ENCODE measurements at regions not wholly inside any gene's neighbourhood (a gene's known extent, or its start where the extent isn't known, plus 50 kb on each side); places are given as distances from the start of the nearest gene placed in this dataset.

GRCh38 chr10:90560331-90560730 is 297.5 kb downstream of the HTR7 start:
- no peak overlapping the region for H3K4me3 ChIP-seq
- TF ChIP-seq MAZ (IDR thresholded peaks at IDR 0.05; ENCODE audit: borderline replicate concordance, low read depth, low read length) (no peak), SREBF2 (IDR thresholded peaks at IDR 0.05) (no peak), JUNB (IDR thresholded peaks at IDR 0.05) (no peak), RNF2 (IDR thresholded peaks at IDR 0.05; ENCODE audit: borderline replicate concordance, low read depth) (no peak), CHD4 (IDR thresholded peaks at IDR 0.05; ENCODE audit: borderline replicate concordance) (no peak)
- TF ChIP-seq, protein P1, sequence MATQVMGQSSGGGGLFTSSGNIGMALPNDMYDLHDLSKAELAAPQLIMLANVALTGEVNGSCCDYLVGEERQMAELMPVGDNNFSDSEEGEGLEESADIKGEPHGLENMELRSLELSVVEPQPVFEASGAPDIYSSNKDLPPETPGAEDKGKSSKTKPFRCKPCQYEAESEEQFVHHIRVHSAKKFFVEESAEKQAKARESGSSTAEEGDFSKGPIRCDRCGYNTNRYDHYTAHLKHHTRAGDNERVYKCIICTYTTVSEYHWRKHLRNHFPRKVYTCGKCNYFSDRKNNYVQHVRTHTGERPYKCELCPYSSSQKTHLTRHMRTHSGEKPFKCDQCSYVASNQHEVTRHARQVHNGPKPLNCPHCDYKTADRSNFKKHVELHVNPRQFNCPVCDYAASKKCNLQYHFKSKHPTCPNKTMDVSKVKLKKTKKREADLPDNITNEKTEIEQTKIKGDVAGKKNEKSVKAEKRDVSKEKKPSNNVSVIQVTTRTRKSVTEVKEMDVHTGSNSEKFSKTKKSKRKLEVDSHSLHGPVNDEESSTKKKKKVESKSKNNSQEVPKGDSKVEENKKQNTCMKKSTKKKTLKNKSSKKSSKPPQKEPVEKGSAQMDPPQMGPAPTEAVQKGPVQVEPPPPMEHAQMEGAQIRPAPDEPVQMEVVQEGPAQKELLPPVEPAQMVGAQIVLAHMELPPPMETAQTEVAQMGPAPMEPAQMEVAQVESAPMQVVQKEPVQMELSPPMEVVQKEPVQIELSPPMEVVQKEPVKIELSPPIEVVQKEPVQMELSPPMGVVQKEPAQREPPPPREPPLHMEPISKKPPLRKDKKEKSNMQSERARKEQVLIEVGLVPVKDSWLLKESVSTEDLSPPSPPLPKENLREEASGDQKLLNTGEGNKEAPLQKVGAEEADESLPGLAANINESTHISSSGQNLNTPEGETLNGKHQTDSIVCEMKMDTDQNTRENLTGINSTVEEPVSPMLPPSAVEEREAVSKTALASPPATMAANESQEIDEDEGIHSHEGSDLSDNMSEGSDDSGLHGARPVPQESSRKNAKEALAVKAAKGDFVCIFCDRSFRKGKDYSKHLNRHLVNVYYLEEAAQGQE (IDR thresholded peaks at IDR 0.05): no peak
- H3K4me2 ChIP-seq: no peak overlapping the region
- H3K9me3 ChIP-seq: no peaks in the 10 kb centered on the region
- DNase-seq (ENCODE audit: low read depth in 1 of 2, low spot score in 1 of 2): no peak
- FAIRE-seq: no peak
- CTCF ChIA-PET: interaction anchor here (1.4 kb wide), 1 partner anchor 9 kb away, joined by 3 read pairs; no protein-coding TSS in a partner anchor
- POLR2A ChIA-PET: no interaction called here
- no peaks in the 10 kb centered on the region for H3K4me1 ChIP-seq
- WGBS (ENCODE audit: missing lambda C conversion rate): 0% methylated on average over 2 of the region's 2 CpGs
- no peak overlapping the region for H3K27ac ChIP-seq
- no peak for ATAC-seq

DNA sequence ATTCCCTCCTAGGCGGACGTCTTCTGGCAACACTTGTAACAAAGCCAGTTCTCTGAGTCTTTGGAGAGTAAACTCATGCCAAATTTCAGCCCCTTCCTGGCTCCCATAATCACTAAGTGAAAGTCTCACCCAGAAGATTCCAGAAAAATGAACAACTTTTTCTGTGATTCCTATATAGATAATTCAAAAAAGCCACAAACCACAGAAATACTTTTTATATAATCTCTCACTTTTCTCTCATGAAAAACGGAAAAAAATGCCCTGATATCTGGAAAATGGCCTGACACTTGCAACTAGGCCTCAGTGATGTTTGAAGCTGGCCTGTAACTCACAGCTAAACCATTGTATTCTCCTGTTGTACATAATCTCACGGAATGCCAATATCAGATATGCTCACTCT is 296.2 kb downstream of the HTR7 start:
- TF ChIP-seq, protein P2, sequence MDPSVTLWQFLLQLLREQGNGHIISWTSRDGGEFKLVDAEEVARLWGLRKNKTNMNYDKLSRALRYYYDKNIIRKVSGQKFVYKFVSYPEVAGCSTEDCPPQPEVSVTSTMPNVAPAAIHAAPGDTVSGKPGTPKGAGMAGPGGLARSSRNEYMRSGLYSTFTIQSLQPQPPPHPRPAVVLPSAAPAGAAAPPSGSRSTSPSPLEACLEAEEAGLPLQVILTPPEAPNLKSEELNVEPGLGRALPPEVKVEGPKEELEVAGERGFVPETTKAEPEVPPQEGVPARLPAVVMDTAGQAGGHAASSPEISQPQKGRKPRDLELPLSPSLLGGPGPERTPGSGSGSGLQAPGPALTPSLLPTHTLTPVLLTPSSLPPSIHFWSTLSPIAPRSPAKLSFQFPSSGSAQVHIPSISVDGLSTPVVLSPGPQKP (IDR thresholded peaks at IDR 0.05; ENCODE audit: low read depth, low read length): no peak
- no peak for TF ChIP-seq RFX5 (IDR thresholded peaks at IDR 0.05)
- no peak for TF ChIP-seq EHF (CRISPR knock-in tag; IDR thresholded peaks at IDR 0.05)
- TF ChIP-seq NR3C1 (IDR thresholded peaks at IDR 0.05): no peak
- no peak for TF ChIP-seq HDAC2 (IDR thresholded peaks at IDR 0.05)
- TF ChIP-seq RNF2 (IDR thresholded peaks at IDR 0.05; ENCODE audit: borderline replicate concordance, low read depth): no peak
- no peak for TF ChIP-seq HEYL (CRISPR knock-in tag; IDR thresholded peaks at IDR 0.05)
- TF ChIP-seq NFE2L2 (conservative IDR thresholded peaks at IDR 0.05; ENCODE audit: low read length): no peak
- H3K9me3 ChIP-seq: no peaks in the 10 kb centered on the region
- H3K4me1 ChIP-seq: no peaks in the 10 kb centered on the region
- no peak overlapping the region for H3K4me3 ChIP-seq
- DNase-seq (ENCODE audit: low read depth in 1 of 2, low spot score in 1 of 2) (no peak), FAIRE-seq (no peak), ATAC-seq (no peak)
- H3K27ac ChIP-seq: no peak overlapping the region
- 6% methylated on average over 4 of the region's 4 CpGs for WGBS (ENCODE audit: missing lambda C conversion rate)
- POLR2A ChIA-PET: no interaction called here
- CTCF ChIA-PET: no interaction called here
- H3K4me2 ChIP-seq: no peak overlapping the region

GRCh38 chr10:90571481-90572258 is 286.2 kb downstream of the HTR7 start:
- no peak overlapping the region for H3K4me3 ChIP-seq
- H3K4me1 ChIP-seq: no peaks in the 10 kb centered on the region
- ChIA-PET CTCF (no interaction called here), POLR2A (no interaction called here)
- FAIRE-seq (no peak), ATAC-seq (no peak), DNase-seq (ENCODE audit: low read depth in 1 of 2, low spot score in 1 of 2) (no peak)
- H3K4me2 ChIP-seq: no peak overlapping the region
- H3K27ac ChIP-seq: no peak overlapping the region
- 22% methylated on average over 8 of the region's 8 CpGs for WGBS (ENCODE audit: missing lambda C conversion rate)
- H3K9me3 ChIP-seq: no peaks in the 10 kb centered on the region
- TF ChIP-seq JUN (IDR thresholded peaks at IDR 0.05): no peak
- no peak for TF ChIP-seq RCOR1 (IDR thresholded peaks at IDR 0.05; ENCODE audit: low read depth, low read length)
- no peak for TF ChIP-seq CEBPB (IDR thresholded peaks at IDR 0.05)
- TF ChIP-seq HMGXB4 (CRISPR knock-in tag; IDR thresholded peaks at IDR 0.05; ENCODE audit: borderline replicate concordance): no peak
- TF ChIP-seq PHF8 (IDR thresholded peaks at IDR 0.05; ENCODE audit: borderline replicate concordance, low read depth): no peak
- TF ChIP-seq RFX5 (IDR thresholded peaks at IDR 0.05): no peak
- TF ChIP-seq RNF2 (IDR thresholded peaks at IDR 0.05; ENCODE audit: borderline replicate concordance, low read depth): no peak
- no peak for TF ChIP-seq TP53 (CRISPR knock-in tag; IDR thresholded peaks at IDR 0.05)
- TF ChIP-seq EHMT2 (IDR thresholded peaks at IDR 0.05; ENCODE audit: low read depth): no peak
- TF ChIP-seq, protein P3, sequence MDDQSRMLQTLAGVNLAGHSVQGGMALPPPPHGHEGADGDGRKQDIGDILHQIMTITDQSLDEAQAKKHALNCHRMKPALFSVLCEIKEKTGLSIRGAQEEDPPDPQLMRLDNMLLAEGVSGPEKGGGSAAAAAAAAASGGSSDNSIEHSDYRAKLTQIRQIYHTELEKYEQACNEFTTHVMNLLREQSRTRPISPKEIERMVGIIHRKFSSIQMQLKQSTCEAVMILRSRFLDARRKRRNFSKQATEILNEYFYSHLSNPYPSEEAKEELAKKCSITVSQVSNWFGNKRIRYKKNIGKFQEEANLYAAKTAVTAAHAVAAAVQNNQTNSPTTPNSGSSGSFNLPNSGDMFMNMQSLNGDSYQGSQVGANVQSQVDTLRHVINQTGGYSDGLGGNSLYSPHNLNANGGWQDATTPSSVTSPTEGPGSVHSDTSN (IDR thresholded peaks at IDR 0.05): no peak
- TF ChIP-seq, protein P1 (IDR thresholded peaks at IDR 0.05): no peak
- no peak for TF ChIP-seq EHF (CRISPR knock-in tag; IDR thresholded peaks at IDR 0.05)
- no peak for TF ChIP-seq NR3C1 (IDR thresholded peaks at IDR 0.05)
